Lower lobe of right lung (tissue), 2 donors: ENCODE measurements at regions not wholly inside any gene's neighbourhood (a gene's known extent, or its start where the extent isn't known, plus 50 kb on each side); places are given as distances from the start of the nearest gene placed in this dataset.

Source experiments
- ATAC-seq, 2 donors: fragments of 200-7000 bp; cut with Tn5 transposase; one replicate each; pipeline ENCODE4 v1.9.1; 2020 to 2022; ENCODE audit warnings: mild to moderate bottlenecking in 2 of 2, moderate library complexity in 2 of 2
- DNase-seq: peaks from one replicate; pipeline ENCODE4 v3.0.0-alpha.2; 2020
- H3K27ac ChIP-seq: fragments of 200-600 bp; one replicate; pipeline ENCODE4 v1.8.0; 2022
- H3K27me3 ChIP-seq: fragments of 200-600 bp; one replicate; pipeline ENCODE4 v1.8.0; 2022; ENCODE audit warnings: low read depth
- H3K36me3 ChIP-seq: fragments of 200-600 bp; one replicate; pipeline ENCODE4 v1.8.0; 2022; ENCODE audit warnings: mild to moderate bottlenecking
- H3K4me1 ChIP-seq: fragments of 200-600 bp; one replicate; pipeline ENCODE4 v1.8.0; 2022
- H3K4me3 ChIP-seq: fragments of 200-600 bp; one replicate; pipeline ENCODE4 v1.8.0; 2022; ENCODE audit warnings: mild to moderate bottlenecking
- H3K9me3 ChIP-seq: fragments of 200-600 bp; one replicate; pipeline ENCODE4 v1.8.0; 2022
- intact Hi-C: fragments of 100-400 bp; cut with DNase I; formaldehyde crosslinking; loops from one replicate; pipeline ENCODE4 v1.11.0; 2022
- TF ChIP-seq, protein P1 (sequence below): fragments of 200-600 bp; IDR thresholded peaks from one replicate; pipeline ENCODE4 v1.8.0; 2022; ENCODE audit warnings: antibody characterized with exemption, mild to moderate bottlenecking
- donor health status: DM: no; HTN: yes; CAD: no; lungs with severe emphysema.

DNA sequence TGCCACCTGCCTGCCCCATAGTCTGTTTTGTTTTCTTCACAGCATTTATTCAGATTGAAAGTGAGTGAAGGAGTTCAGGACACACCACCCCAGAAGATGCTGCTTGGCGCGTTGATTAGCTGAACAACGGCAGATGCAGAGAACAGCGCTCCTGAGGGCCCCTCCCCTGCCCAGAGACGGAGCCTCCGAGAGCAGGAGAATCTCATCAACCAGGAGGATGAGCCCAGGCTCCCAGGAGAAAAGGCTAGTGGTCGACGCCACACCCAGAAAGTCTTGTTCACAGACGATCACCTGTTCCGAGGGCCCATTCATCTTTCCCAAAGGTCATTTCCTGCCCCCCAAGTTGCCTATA, 180.4 kb upstream of the PPP1R26 start:
- TF ChIP-seq, protein P1, sequence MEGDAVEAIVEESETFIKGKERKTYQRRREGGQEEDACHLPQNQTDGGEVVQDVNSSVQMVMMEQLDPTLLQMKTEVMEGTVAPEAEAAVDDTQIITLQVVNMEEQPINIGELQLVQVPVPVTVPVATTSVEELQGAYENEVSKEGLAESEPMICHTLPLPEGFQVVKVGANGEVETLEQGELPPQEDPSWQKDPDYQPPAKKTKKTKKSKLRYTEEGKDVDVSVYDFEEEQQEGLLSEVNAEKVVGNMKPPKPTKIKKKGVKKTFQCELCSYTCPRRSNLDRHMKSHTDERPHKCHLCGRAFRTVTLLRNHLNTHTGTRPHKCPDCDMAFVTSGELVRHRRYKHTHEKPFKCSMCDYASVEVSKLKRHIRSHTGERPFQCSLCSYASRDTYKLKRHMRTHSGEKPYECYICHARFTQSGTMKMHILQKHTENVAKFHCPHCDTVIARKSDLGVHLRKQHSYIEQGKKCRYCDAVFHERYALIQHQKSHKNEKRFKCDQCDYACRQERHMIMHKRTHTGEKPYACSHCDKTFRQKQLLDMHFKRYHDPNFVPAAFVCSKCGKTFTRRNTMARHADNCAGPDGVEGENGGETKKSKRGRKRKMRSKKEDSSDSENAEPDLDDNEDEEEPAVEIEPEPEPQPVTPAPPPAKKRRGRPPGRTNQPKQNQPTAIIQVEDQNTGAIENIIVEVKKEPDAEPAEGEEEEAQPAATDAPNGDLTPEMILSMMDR: no peak
- intact Hi-C loops: no loop called here
- Histone ChIP-seq H3K9me3 (no peaks in the 10 kb centered on the region), H3K27me3 (peaks cover 32% of the 10 kb centered on the region), H3K27ac (no peak overlapping the region), H3K36me3 (no peaks in the 10 kb centered on the region), H3K4me1 (no peaks in the 10 kb centered on the region), H3K4me3 (no peak overlapping the region)
- no peak for DNase-seq
- ATAC-seq: no peak

DNA sequence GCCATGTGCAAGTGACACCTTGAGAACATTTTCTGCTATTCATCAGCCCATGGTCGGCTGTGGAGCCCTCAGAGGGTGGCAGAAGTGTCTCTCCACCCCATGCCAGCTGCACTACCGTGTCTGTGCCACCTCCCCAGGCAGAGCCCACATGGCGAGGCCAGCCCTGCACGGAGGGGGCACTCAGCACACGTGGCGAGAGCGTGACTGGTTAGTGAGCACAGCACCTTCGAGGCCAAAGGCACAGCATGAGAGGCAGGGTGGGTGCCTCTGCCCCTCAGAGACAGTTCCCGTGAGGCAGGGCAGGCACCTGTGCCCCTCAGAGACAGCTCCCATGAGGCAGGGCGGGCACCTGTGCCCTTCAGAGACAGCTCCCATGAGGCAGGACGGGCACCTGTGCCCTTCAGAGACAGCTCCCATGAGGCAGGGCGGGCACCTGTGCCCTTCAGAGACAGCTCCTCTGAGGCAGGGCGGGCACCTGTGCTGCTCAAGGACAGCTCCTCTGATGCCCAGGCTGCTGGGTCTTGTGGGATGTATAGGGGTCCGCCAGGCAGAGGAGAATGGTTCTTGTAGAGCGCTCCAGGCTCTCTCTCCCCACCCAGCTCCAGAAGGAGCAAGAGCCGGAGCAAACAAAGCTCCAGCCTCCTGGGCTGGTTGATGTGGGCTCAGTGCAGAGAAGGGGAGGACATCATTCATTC, 179.8 kb upstream of the PPP1R26 start:
- H3K9me3 ChIP-seq: no peaks in the 10 kb centered on the region
- DNase-seq (no peak), ATAC-seq (no peak)
- H3K4me3 ChIP-seq: no peak overlapping the region
- H3K4me1 ChIP-seq: no peaks in the 10 kb centered on the region
- no peaks in the 10 kb centered on the region for H3K36me3 ChIP-seq
- H3K27ac ChIP-seq: no peak overlapping the region
- peaks cover 32% of the 10 kb centered on the region for H3K27me3 ChIP-seq
- TF ChIP-seq, protein P1: no peak
- intact Hi-C loops: no loop called here

DNA sequence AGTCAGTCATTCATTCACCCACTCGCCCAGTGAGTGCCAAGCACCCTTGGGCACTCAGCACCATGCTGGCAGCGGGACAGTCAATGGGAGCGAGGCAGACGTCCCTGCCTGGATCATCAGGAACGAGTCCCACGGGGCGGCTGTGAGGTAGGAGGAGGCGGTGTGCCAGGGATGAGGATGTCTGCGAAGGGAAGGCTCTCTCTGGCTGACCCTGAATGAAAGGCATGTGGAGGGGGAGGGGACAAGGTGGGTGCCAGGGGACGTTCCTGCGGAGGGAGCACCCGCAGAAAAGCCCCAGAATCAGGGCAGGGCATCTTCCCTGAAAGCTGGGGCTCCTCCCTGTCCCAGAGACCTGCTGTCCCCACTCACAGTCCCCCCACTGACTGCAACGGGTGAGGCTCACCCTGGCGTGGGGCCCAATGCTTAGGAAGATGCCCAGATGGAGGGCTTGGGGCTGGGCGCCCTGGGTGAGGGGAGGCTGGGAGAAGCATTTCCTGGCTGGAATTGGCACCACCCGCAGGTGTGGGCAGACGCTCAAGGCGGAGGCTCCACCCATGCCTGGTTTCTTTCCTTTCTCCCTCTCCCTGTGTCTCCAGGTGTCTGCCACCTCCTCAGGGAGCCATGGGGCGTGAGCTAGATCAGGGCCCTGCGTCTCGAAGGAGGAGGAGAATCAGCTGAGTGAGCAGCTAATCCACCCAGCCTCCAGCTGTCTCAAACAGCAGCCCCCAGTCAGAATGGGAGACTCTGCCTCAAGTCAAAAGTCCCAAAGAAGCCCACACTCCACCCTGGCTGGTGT, 179.0 kb upstream of the PPP1R26 start:
- H3K27me3 ChIP-seq: peaks cover 32% of the 10 kb centered on the region
- no peak overlapping the region for H3K4me3 ChIP-seq
- no peak for DNase-seq
- TF ChIP-seq, protein P1: no peak
- ATAC-seq: no peak
- H3K27ac ChIP-seq: no peak overlapping the region
- no peaks in the 10 kb centered on the region for H3K4me1 ChIP-seq
- intact Hi-C loops: no loop called here
- H3K9me3 ChIP-seq: no peaks in the 10 kb centered on the region
- H3K36me3 ChIP-seq: no peaks in the 10 kb centered on the region

DNA sequence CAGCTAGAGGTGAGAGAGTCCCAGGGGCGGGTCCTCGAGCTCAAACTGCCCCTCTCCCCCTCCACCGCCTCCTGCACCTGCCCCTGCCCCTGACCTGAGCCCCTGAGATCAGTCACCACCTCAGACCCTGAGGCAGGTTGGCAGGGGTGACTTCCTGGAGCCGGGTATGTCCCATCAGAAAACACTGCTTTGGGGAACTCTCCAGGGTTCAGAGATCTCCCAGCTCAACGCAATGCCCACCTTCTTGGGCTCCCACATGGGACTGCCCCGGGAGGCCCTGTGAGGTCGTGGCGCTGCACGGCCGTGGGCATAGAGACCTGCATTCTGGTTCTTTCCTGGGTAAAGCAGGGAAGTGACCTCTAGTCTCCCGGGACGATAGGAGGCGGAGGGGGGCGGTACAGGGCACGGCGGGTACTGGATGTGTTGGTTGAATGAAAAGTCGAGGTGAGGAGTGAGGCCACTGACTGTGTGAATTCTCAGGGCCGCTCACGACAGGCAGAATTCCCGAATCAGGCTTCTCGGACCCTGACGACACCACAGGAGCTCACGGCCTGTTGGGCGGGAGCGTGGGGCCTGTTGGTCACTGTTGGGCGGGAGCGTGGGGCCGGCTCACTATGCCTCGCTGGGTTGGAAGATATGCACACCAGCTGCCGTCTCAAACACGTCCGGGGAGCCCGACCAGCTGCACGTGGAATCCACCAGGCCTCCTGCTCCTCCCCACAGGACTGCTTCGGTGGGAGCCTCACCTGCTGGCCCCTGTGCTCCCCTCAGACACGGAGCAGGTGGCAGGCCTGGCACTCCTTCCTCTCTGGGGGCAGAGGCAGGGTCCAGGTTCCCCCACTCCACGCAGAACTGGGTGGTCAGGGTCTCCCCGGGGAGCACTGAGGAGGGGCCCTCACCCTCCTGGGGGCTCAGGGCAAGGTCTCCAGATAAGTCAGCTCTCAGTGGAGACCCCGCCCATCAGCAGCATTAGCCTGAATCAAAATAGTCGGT, 178.0 kb upstream of the PPP1R26 start:
- Histone ChIP-seq H3K27me3 (peaks cover 32% of the 10 kb centered on the region), H3K4me3 (no peak overlapping the region), H3K4me1 (no peaks in the 10 kb centered on the region), H3K9me3 (no peaks in the 10 kb centered on the region), H3K27ac (no peak overlapping the region), H3K36me3 (no peaks in the 10 kb centered on the region)
- no peak for ATAC-seq
- no peak for DNase-seq
- TF ChIP-seq, protein P1: no peak
- intact Hi-C loops: no loop called here
